GM13976 (cell line): ENCODE measurements at regions not wholly inside any gene's neighbourhood (a gene's known extent, or its start where the extent isn't known, plus 50 kb on each side); places are given as distances from the start of the nearest gene placed in this dataset.
"Not testable (repeated sequence)": the region's sequence is repeated elsewhere in the genome, so short reads cannot be mapped to it uniquely, and the experiment has no call there.

Source experiments
- DNase-seq: peaks from one replicate; pipeline ENCODE4 v3.0.0; 2012; ENCODE audit warnings: low spot score
- CTCF ChIP-seq: IDR thresholded peaks from 2 replicates; pipeline ENCODE4 v1.5.1; 2012; ENCODE audit warnings: borderline replicate concordance, mild to moderate bottlenecking; ENCODE audit not compliant: insufficient read depth; ENCODE audit errors: extremely low read depth, missing control alignments, control extremely low read depth
- in situ Hi-C: fragments of 300-500 bp; cut with MboI; formaldehyde crosslinking; loops from one replicate; pipeline ENCODE4 v1.12.0; 2022; ENCODE audit warnings: low sequenced_read_pairs, mixed read lengths, inconsistent platforms; ENCODE audit not compliant: unreplicated experiment

GRCh38 chr13:88461272-88462009 is 790.3 kb downstream of the SLITRK5 start:
- TF ChIP-seq CTCF: no peak
- no peak for DNase-seq
- in situ Hi-C loops: no loop called here

- no peak for DNase-seq
- in situ Hi-C loops: no loop called here
- TF ChIP-seq CTCF: no peak
These were observed 793.7 kb downstream of the SLITRK5 start for GRCh38 chr13:88464851-88465250.

- in situ Hi-C loops: no loop called here
- no peak for TF ChIP-seq CTCF
- DNase-seq: peak; percentile 19
These were observed 801.1 kb downstream of the SLITRK5 start for GRCh38 chr13:88472316-88472715.

GRCh38 chr13:88483202-88483601 is 812.0 kb downstream of the SLITRK5 start:
- no peak for TF ChIP-seq CTCF
- DNase-seq: no peak
- in situ Hi-C loops: no loop called here

- no peak for TF ChIP-seq CTCF
- DNase-seq: no peak
- in situ Hi-C loops: no loop called here
These were observed 836.7 kb downstream of the SLITRK5 start for GRCh38 chr13:88507909-88508308.

GRCh38 chr13:88512993-88513392 is 841.8 kb downstream of the SLITRK5 start:
- in situ Hi-C loops, DNase-seq: not testable (repeated sequence)

GRCh38 chr13:88526186-88526852 is 855.1 kb downstream of the SLITRK5 start:
- no peak for TF ChIP-seq CTCF

More at GRCh38 chr13:88526186-88526852, 855.1 kb downstream of the SLITRK5 start:
- no peak for DNase-seq
- in situ Hi-C loops: no loop called here
